Ishikawa (cell line): ENCODE measurements at regions not wholly inside any gene's neighbourhood (a gene's known extent, or its start where the extent isn't known, plus 50 kb on each side); places are given as distances from the start of the nearest gene placed in this dataset.

Experiments used
- CEBPB ChIP-seq: IDR thresholded peaks from 2 replicates; pipeline ENCODE4 v1.6.1; 2012
- CREB1 ChIP-seq: IDR thresholded peaks from 2 replicates; pipeline ENCODE4 v1.6.1; 2012; ENCODE audit warnings: low read depth
- EGR1 ChIP-seq: IDR thresholded peaks from 2 replicates; pipeline ENCODE4 v1.6.1; 2012
- EP300 ChIP-seq: IDR thresholded peaks from 2 replicates; pipeline ENCODE4 v1.6.1; 2012; ENCODE audit warnings: borderline replicate concordance
- FOXM1 ChIP-seq: IDR thresholded peaks from 2 replicates; pipeline ENCODE4 v1.6.1; 2012; ENCODE audit warnings: low read depth, borderline replicate concordance
- NFIC ChIP-seq: IDR thresholded peaks from 2 replicates; pipeline ENCODE4 v1.6.1; 2012
- RAD21 ChIP-seq: IDR thresholded peaks from 2 replicates; pipeline ENCODE4 v1.6.1; 2012; ENCODE audit warnings: low read depth
- TAF1 ChIP-seq: IDR thresholded peaks from 2 replicates; pipeline ENCODE4 v1.6.1; 2012; ENCODE audit warnings: low read depth, mild to moderate bottlenecking
- TCF12 ChIP-seq: IDR thresholded peaks from 2 replicates; pipeline ENCODE4 v1.6.1; 2012; ENCODE audit warnings: low read depth
- TEAD4 ChIP-seq: IDR thresholded peaks from 2 replicates; pipeline ENCODE4 v1.6.1; 2012
- YY1 ChIP-seq: IDR thresholded peaks from 2 replicates; pipeline ENCODE4 v1.6.1; 2012; ENCODE audit warnings: low read depth
- ZBTB7A ChIP-seq: IDR thresholded peaks from 2 replicates; pipeline ENCODE4 v1.6.1; 2012; ENCODE audit warnings: low read depth
- TF ChIP-seq, protein P1 (sequence below): IDR thresholded peaks from 2 replicates; pipeline ENCODE4 v1.6.1; 2012; ENCODE audit warnings: low read depth, mild to moderate bottlenecking
- TF ChIP-seq, protein P2 (sequence below): IDR thresholded peaks from 2 replicates; pipeline ENCODE4 v1.6.1; 2012
- TF ChIP-seq, protein P3 (sequence below): IDR thresholded peaks from 2 replicates; pipeline ENCODE4 v1.6.1; 2012

DNA sequence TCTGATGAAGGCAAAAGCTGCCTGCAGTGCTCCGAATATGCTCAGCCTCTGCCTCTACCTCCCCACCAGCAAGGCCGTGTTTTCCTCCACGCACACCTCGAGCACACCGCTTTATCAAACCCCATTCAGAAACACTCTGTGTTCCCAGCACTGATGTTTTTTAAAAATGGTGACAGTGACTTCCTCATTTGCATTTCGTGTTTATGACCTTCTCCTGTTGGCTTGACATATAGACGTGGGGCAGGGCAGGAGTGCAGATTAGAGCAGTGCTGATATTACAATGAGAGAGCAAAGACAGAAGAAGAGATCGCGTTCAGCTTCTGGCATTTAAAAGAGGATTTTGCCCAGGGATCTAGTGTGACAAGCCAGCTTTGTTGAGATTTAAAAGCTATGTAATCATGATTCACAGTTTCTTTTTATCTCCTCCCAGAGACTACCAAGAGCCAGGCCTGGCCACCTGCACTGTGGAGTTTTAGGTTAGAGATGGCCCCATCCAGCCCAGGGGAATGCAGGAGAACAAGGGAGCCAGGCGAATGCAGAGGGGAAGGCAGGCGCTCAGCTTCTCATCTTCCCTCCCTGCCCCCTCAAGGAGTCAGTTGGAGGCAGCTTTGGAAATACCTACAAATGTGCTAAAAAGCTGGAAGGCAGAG lies 61.5 kb upstream of the NEDD4L start:
- TF ChIP-seq, protein P1, sequence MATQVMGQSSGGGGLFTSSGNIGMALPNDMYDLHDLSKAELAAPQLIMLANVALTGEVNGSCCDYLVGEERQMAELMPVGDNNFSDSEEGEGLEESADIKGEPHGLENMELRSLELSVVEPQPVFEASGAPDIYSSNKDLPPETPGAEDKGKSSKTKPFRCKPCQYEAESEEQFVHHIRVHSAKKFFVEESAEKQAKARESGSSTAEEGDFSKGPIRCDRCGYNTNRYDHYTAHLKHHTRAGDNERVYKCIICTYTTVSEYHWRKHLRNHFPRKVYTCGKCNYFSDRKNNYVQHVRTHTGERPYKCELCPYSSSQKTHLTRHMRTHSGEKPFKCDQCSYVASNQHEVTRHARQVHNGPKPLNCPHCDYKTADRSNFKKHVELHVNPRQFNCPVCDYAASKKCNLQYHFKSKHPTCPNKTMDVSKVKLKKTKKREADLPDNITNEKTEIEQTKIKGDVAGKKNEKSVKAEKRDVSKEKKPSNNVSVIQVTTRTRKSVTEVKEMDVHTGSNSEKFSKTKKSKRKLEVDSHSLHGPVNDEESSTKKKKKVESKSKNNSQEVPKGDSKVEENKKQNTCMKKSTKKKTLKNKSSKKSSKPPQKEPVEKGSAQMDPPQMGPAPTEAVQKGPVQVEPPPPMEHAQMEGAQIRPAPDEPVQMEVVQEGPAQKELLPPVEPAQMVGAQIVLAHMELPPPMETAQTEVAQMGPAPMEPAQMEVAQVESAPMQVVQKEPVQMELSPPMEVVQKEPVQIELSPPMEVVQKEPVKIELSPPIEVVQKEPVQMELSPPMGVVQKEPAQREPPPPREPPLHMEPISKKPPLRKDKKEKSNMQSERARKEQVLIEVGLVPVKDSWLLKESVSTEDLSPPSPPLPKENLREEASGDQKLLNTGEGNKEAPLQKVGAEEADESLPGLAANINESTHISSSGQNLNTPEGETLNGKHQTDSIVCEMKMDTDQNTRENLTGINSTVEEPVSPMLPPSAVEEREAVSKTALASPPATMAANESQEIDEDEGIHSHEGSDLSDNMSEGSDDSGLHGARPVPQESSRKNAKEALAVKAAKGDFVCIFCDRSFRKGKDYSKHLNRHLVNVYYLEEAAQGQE: no peak
- TF ChIP-seq FOXM1: no peak
- TF ChIP-seq RAD21: no peak

DNA sequence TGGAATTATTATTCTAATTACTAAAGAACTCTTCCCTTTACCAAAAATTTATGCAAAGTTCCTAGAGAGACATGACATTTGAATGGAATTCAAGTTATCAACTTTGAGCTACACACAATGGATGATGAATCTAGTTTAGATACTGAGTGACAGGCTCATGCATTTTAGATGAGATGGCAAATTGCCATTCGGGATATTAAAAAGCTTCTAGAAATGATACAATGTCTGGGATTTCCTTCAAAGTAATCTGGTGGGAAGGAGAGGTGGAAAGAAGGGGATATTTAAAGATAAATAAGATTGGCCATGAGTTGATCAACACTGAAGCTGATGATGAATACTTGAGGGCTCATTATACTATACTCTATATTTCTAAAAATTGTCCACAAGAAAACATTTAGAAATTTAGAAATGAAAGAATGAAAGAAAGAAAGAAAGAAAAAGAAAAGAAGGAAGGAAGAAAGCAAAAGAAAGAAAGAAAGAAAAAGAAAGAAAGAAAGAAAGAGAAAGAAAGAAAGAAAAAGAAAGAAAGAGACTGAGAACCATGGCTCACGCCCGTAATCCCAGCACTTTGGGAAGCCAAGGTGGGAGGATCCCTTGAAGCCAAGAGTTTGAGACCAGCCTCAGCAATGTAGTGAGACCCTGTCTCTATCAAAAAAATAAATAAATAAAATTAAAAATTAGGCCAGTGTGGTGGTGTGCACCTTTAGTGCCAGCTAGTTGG lies 62.6 kb upstream of the NEDD4L start:
- TF ChIP-seq, protein P2, sequence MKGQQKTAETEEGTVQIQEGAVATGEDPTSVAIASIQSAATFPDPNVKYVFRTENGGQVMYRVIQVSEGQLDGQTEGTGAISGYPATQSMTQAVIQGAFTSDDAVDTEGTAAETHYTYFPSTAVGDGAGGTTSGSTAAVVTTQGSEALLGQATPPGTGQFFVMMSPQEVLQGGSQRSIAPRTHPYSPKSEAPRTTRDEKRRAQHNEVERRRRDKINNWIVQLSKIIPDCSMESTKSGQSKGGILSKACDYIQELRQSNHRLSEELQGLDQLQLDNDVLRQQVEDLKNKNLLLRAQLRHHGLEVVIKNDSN: no peak
- TF ChIP-seq, protein P1: no peak
- no peak for TF ChIP-seq YY1
- no peak for TF ChIP-seq NFIC
- no peak for TF ChIP-seq TEAD4
- no peak for TF ChIP-seq CEBPB
- no peak for TF ChIP-seq TCF12
- no peak for TF ChIP-seq EGR1
- no peak for TF ChIP-seq FOXM1

DNA sequence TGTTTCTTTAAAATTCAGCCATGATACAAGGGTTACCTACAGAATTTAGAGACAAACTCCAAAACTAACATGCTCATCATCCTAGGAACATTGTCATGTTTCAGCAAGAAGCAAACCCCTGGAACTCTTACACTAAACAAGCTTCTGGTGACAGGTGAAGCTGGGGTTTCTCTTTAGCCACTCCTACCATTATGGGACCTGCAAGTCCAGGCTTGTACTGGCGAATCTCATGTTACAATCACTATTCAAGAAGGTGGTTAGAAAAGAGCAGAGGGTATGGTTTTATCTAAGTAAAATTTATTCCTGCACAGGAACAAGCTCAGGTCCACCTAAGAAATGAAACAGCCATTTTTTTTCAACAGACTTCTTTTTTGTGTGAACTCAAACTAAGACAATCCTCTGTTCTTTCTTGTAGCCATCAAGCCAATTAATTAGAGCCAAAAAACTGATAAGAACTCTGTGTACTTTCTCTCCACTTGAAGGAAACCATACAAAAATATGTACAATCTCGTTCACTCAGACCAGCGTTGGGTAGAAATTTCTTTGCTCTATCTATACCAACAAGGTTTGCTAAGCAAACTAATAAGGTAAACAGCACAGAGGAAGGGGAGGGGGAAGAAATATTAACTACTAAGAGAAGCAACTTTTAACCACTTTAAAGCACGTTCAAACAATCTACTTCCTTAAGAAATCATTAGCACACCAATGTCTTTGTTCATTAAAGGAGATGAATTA lies 63.3 kb upstream of the NEDD4L start:
- TF ChIP-seq CREB1 (no peak), ZBTB7A (no peak), NFIC (no peak), EGR1 (no peak), TEAD4 (no peak), CEBPB (no peak), EP300 (no peak), FOXM1 (no peak), TAF1 (no peak)
- TF ChIP-seq, protein P3, sequence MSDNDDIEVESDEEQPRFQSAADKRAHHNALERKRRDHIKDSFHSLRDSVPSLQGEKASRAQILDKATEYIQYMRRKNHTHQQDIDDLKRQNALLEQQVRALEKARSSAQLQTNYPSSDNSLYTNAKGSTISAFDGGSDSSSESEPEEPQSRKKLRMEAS: no peak
- TF ChIP-seq, protein P1: no peak

DNA sequence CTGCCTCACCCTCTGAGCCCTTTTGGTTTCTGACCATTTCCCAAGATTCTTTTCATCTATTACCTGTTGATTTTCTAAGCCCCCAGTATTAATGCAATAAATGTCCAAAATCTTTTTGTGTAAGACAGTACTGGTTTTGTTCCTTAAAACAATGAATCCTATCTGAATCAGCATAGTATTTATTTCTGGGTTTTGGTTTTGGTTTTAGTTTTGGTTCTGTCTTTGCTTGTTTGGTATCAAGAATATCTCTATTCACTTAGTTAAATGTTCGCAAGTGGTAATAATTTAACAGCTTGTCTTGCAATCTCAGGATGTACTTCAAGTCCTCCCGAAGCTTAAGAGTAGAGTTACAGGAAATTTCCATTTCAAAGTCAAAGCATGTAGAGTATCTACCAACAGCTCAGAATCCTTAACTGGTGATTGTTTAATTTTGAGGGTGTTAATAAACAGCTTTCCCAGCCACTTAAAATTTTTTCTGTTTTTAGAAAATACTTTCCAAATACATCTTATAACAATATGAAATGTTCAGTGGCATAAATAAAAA lies 67.7 kb upstream of the NEDD4L start:
- TF ChIP-seq FOXM1 (no peak), NFIC (no peak), CREB1 (no peak), TEAD4 (no peak), CEBPB (no peak)
- TF ChIP-seq, protein P3: no peak
- TF ChIP-seq, protein P1: no peak
- TF ChIP-seq, protein P2: no peak
